ENCODE measurements at regions not wholly inside any gene's neighbourhood (a gene's known extent, or its start where the extent isn't known, plus 50 kb on each side); places are given as distances from the start of the nearest gene placed in this dataset.

DNA sequence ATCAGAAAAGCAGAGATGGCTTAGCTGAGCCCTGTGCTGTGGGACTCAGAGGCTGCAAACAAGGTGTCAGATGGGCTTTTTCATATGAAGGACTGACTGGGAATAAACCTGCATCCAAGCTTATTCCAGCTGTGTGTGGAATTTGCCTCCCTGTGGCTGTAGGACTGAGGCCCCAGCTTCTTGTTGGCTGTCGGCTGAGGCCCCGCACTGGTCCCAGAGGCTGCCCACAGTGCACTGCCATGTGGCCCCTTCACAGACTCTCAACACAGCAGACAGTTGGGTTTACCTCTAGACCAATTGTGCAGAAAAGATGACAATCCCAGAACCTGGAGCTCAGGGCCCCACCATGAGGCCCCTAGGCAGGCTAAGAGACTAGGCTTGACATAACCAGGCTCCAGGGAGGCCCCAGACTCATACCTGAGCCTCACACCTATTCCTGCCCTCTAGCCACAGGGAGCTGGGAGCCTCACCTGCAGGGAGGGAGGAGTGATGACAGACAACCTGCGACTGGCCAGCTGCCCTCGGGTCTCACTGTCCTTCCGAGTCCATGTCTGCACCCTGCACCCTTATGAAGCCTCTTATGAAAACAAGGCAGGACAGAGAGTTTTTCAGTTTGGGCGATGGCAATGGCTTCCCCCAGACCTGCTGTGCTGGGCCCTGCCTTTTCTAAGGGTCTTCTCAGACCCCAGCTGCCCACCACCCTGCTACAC lies 615.5 kb downstream of the NPHP4 start:
- Histone ChIP-seq H3K9ac (ENCODE audit: low read depth, low read length) (no peak overlapping the region), H3K27ac (ENCODE audit: low read depth, low read length) (no peak overlapping the region), H3K4me1 (ENCODE audit: control insufficient read depth, insufficient read depth, low read length) (no peaks in the 10 kb centered on the region), H3K36me3 (ENCODE audit: control insufficient read depth, insufficient read depth, low read length) (no peaks in the 10 kb centered on the region), H3K27me3 (ENCODE audit: control insufficient read depth, insufficient read depth, low read length) (no peaks in the 10 kb centered on the region), H3K4me3 (ENCODE audit: low read depth, low read length) (no peak overlapping the region), H3K9me3 (ENCODE audit: control insufficient read depth, insufficient read depth, low read length) (peaks cover 15% of the 10 kb centered on the region)

DNA sequence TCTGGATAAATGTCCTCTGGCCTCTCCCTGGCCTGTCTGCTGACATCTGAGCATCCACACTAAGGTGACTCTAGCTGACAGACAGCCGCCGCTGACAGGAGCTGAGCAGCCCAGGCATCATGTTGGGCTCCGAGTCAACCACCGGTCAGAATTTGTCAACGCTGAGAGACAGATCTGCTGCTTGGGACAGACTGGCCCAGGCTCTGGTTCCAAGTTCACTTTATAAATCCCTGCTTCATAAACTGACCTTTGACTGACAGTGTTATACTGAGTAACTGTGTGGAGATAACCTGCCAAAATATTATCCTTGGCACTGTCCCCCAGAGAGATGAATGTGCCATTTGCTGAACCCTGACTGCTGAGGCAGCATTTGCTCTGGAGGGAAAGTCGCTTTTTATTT lies 616.7 kb downstream of the NPHP4 start:
- Histone ChIP-seq H3K4me3 (ENCODE audit: low read depth, low read length) (no peak overlapping the region), H3K4me1 (ENCODE audit: control insufficient read depth, insufficient read depth, low read length) (no peaks in the 10 kb centered on the region), H3K27me3 (ENCODE audit: control insufficient read depth, insufficient read depth, low read length) (no peaks in the 10 kb centered on the region), H3K9me3 (ENCODE audit: control insufficient read depth, insufficient read depth, low read length) (peaks cover 12% of the 10 kb centered on the region), H3K27ac (ENCODE audit: low read depth, low read length) (no peak overlapping the region), H3K9ac (ENCODE audit: low read depth, low read length) (no peak overlapping the region), H3K36me3 (ENCODE audit: control insufficient read depth, insufficient read depth, low read length) (no peaks in the 10 kb centered on the region)

GRCh38 chr1:5374192-5374591 lies 618.0 kb downstream of the NPHP4 start:
- Histone ChIP-seq H3K36me3 (ENCODE audit: control insufficient read depth, insufficient read depth, low read length) (no peaks in the 10 kb centered on the region), H3K9ac (ENCODE audit: low read depth, low read length) (no peak overlapping the region), H3K9me3 (ENCODE audit: control insufficient read depth, insufficient read depth, low read length) (peaks cover 9% of the 10 kb centered on the region), H3K27me3 (ENCODE audit: control insufficient read depth, insufficient read depth, low read length) (no peaks in the 10 kb centered on the region), H3K27ac (ENCODE audit: low read depth, low read length) (no peak overlapping the region), H3K4me3 (ENCODE audit: low read depth, low read length) (no peak overlapping the region), H3K4me1 (ENCODE audit: control insufficient read depth, insufficient read depth, low read length) (no peaks in the 10 kb centered on the region)

DNA sequence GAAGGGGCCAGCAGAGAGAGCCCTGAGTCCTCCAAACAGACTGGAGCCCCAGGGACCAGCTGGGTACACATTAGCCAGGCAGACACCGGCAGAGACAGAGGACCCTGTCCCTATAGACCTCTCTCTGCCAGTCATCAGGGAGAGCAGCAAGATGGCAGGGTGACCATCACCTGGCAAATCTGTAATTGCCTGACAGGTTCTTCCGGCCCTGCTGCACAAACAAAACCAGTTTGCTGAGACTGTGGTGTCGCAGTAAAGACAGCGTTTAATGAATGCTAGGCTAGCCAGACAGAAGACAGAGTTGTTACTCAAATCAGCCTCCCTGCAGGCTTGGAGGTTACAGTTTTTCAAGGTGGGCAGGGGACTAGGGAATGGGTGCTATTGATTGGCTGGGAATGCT lies 618.9 kb downstream of the NPHP4 start:
- Histone ChIP-seq H3K27me3 (ENCODE audit: control insufficient read depth, insufficient read depth, low read length) (no peaks in the 10 kb centered on the region), H3K4me1 (ENCODE audit: control insufficient read depth, insufficient read depth, low read length) (no peaks in the 10 kb centered on the region), H3K9me3 (ENCODE audit: control insufficient read depth, insufficient read depth, low read length) (peaks cover 7% of the 10 kb centered on the region), H3K27ac (ENCODE audit: low read depth, low read length) (no peak overlapping the region), H3K9ac (ENCODE audit: low read depth, low read length) (no peak overlapping the region), H3K4me3 (ENCODE audit: low read depth, low read length) (no peak overlapping the region), H3K36me3 (ENCODE audit: control insufficient read depth, insufficient read depth, low read length) (no peaks in the 10 kb centered on the region)

DNA sequence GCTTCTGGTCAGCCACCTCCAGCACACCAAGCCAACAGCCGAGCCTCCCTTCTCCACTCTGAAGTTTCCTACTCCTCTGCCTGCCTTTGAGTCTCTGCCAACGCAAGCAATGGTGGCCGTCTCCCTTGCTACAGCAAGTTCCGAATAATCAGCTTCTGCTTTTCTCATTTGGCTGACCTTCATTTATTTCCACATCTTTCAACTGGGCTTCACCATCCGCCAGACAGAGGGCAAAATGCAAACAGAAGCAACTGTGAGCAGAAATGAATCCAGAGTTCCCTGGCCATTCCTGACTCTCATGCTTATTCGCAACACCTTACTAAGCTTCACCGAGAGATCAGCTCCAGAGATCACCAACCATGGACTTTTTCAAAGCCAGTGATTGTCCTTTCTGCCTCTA lies 621.0 kb downstream of the NPHP4 start:
- Histone ChIP-seq H3K27me3 (ENCODE audit: control insufficient read depth, insufficient read depth, low read length) (no peaks in the 10 kb centered on the region), H3K27ac (ENCODE audit: low read depth, low read length) (no peak overlapping the region), H3K4me3 (ENCODE audit: low read depth, low read length) (no peak overlapping the region), H3K36me3 (ENCODE audit: control insufficient read depth, insufficient read depth, low read length) (no peaks in the 10 kb centered on the region), H3K4me1 (ENCODE audit: control insufficient read depth, insufficient read depth, low read length) (no peaks in the 10 kb centered on the region), H3K9me3 (ENCODE audit: control insufficient read depth, insufficient read depth, low read length) (peaks cover 12% of the 10 kb centered on the region), H3K9ac (ENCODE audit: low read depth, low read length) (no peak overlapping the region)

GRCh38 chr1:5370311-5370710 lies 621.9 kb downstream of the NPHP4 start:
- H3K27me3 ChIP-seq (ENCODE audit: control insufficient read depth, insufficient read depth, low read length): no peaks in the 10 kb centered on the region
- no peak overlapping the region for H3K27ac ChIP-seq (ENCODE audit: low read depth, low read length)
- H3K4me1 ChIP-seq (ENCODE audit: control insufficient read depth, insufficient read depth, low read length): no peaks in the 10 kb centered on the region

DNA sequence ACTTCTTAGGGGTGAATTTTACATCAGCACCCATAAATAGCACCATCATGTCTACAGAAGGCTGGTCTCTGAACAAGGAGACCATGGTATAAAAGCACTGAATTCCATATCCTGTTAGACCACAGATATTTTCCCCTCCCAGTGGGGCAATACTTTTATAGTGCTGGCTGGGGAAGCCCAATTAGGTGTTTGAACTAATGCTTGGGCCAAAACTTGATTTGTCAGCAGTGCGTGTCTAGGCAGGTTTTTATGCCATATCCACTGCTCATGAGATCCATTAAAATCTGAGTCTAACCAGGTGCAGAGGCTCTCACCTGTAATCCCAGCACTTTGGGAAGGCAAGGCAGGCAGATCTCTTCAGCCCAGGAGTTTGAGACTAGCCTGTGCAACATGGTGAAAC lies 623.0 kb downstream of the NPHP4 start:
- no peaks in the 10 kb centered on the region for H3K27me3 ChIP-seq (ENCODE audit: control insufficient read depth, insufficient read depth, low read length)
- H3K4me1 ChIP-seq (ENCODE audit: control insufficient read depth, insufficient read depth, low read length): no peaks in the 10 kb centered on the region
- H3K4me3 ChIP-seq (ENCODE audit: low read depth, low read length): no peak overlapping the region
- H3K9me3 ChIP-seq (ENCODE audit: control insufficient read depth, insufficient read depth, low read length): peaks cover 25% of the 10 kb centered on the region
- H3K27ac ChIP-seq (ENCODE audit: low read depth, low read length): no peak overlapping the region
- no peaks in the 10 kb centered on the region for H3K36me3 ChIP-seq (ENCODE audit: control insufficient read depth, insufficient read depth, low read length)
- no peak overlapping the region for H3K9ac ChIP-seq (ENCODE audit: low read depth, low read length)

More at GRCh38 chr1:5370311-5370710, 621.9 kb downstream of the NPHP4 start:
- H3K9ac ChIP-seq (ENCODE audit: low read depth, low read length): no peak overlapping the region
- H3K36me3 ChIP-seq (ENCODE audit: control insufficient read depth, insufficient read depth, low read length): no peaks in the 10 kb centered on the region
- H3K9me3 ChIP-seq (ENCODE audit: control insufficient read depth, insufficient read depth, low read length): peaks cover 17% of the 10 kb centered on the region
- no peak overlapping the region for H3K4me3 ChIP-seq (ENCODE audit: low read depth, low read length)

DNA sequence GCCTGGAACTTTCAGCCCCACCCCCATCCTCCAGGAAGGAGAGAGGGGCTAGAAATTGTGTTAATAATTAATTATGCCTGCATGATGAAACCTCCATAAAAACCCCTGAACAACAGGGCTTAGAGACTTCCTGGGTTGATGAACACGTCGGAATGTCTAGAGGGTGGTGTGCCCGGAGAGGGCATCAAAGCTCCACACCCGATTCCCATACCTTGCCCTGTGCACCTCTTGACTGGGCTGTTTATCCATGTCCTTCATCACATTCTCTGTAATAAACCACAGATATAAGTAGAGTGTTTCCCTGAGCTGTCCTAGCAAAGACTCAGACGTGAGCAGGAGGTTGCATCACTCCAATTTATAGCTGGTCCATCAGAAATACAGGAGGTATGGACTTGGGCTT lies 624.0 kb downstream of the NPHP4 start:
- Histone ChIP-seq H3K4me1 (ENCODE audit: control insufficient read depth, insufficient read depth, low read length) (no peaks in the 10 kb centered on the region), H3K4me3 (ENCODE audit: low read depth, low read length) (no peak overlapping the region), H3K27me3 (ENCODE audit: control insufficient read depth, insufficient read depth, low read length) (no peaks in the 10 kb centered on the region), H3K9me3 (ENCODE audit: control insufficient read depth, insufficient read depth, low read length) (peaks cover 24% of the 10 kb centered on the region), H3K9ac (ENCODE audit: low read depth, low read length) (no peak overlapping the region), H3K36me3 (ENCODE audit: control insufficient read depth, insufficient read depth, low read length) (no peaks in the 10 kb centered on the region), H3K27ac (ENCODE audit: low read depth, low read length) (no peak overlapping the region)

- Histone ChIP-seq H3K4me3 (ENCODE audit: low read depth, low read length) (no peak overlapping the region), H3K27me3 (ENCODE audit: control insufficient read depth, insufficient read depth, low read length) (no peaks in the 10 kb centered on the region), H3K4me1 (ENCODE audit: control insufficient read depth, insufficient read depth, low read length) (no peaks in the 10 kb centered on the region), H3K9me3 (ENCODE audit: control insufficient read depth, insufficient read depth, low read length) (peaks cover 30% of the 10 kb centered on the region), H3K9ac (ENCODE audit: low read depth, low read length) (no peak overlapping the region), H3K36me3 (ENCODE audit: control insufficient read depth, insufficient read depth, low read length) (no peaks in the 10 kb centered on the region), H3K27ac (ENCODE audit: low read depth, low read length) (no peak overlapping the region)
These were observed 624.9 kb downstream of the NPHP4 start for GRCh38 chr1:5367306-5367705.

DNA sequence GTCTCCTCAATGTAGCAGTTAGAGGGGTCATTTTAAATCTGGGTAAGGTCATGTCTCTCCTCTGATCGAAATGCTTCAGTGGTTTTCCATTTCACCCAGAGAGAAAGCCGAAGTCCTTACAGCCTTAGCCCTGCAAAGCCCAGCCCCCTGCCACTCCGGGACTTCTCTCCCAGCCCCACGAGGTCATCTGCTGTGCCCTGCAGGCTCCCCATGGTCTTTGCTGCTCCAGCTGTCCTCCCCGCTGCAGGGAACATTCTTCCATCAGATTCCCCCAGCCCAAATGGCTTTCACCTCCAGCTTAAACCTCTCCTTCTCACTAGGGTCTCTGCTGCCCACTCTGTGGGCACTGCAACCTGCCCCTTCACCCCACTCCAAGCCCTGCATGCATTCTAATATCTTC lies 626.5 kb downstream of the NPHP4 start:
- H3K9me3 ChIP-seq (ENCODE audit: control insufficient read depth, insufficient read depth, low read length): peaks cover 35% of the 10 kb centered on the region
- H3K27ac ChIP-seq (ENCODE audit: low read depth, low read length): no peak overlapping the region
- H3K4me1 ChIP-seq (ENCODE audit: control insufficient read depth, insufficient read depth, low read length): no peaks in the 10 kb centered on the region
- H3K27me3 ChIP-seq (ENCODE audit: control insufficient read depth, insufficient read depth, low read length): no peaks in the 10 kb centered on the region
- H3K9ac ChIP-seq (ENCODE audit: low read depth, low read length): no peak overlapping the region
- H3K4me3 ChIP-seq (ENCODE audit: low read depth, low read length): no peak overlapping the region
- H3K36me3 ChIP-seq (ENCODE audit: control insufficient read depth, insufficient read depth, low read length): no peaks in the 10 kb centered on the region

DNA sequence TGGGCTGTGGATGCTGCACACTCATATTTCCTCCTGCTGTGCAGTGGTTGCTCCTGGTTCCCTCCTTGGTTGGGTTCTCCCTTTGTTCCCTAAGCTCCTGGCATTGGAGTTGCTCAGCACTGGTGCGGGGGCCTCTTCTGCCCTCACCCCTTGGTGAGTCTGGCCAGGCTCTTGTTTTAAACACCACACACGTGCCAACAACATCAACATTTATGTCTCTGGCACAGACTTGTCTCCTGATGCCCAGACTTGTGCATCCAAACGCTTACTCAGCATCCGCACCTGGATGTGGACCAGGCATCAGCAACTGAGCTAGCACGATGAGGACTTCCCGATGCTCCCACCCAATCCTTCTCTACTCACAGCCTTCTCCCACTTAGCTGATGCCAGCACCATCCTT lies 627.6 kb downstream of the NPHP4 start:
- no peaks in the 10 kb centered on the region for H3K27me3 ChIP-seq (ENCODE audit: control insufficient read depth, insufficient read depth, low read length)
- no peak overlapping the region for H3K27ac ChIP-seq (ENCODE audit: low read depth, low read length)
- H3K9me3 ChIP-seq (ENCODE audit: control insufficient read depth, insufficient read depth, low read length): peaks cover 41% of the 10 kb centered on the region
- no peaks in the 10 kb centered on the region for H3K36me3 ChIP-seq (ENCODE audit: control insufficient read depth, insufficient read depth, low read length)
- H3K4me3 ChIP-seq (ENCODE audit: low read depth, low read length): no peak overlapping the region
- H3K9ac ChIP-seq (ENCODE audit: low read depth, low read length): no peak overlapping the region
- no peaks in the 10 kb centered on the region for H3K4me1 ChIP-seq (ENCODE audit: control insufficient read depth, insufficient read depth, low read length)

Data from HUES48 (cell line).